ENCODE measurements at regions not wholly inside any gene's neighbourhood (a gene's known extent, or its start where the extent isn't known, plus 50 kb on each side); places are given as distances from the start of the nearest gene placed in this dataset.

- TF ChIP-seq, protein P1, sequence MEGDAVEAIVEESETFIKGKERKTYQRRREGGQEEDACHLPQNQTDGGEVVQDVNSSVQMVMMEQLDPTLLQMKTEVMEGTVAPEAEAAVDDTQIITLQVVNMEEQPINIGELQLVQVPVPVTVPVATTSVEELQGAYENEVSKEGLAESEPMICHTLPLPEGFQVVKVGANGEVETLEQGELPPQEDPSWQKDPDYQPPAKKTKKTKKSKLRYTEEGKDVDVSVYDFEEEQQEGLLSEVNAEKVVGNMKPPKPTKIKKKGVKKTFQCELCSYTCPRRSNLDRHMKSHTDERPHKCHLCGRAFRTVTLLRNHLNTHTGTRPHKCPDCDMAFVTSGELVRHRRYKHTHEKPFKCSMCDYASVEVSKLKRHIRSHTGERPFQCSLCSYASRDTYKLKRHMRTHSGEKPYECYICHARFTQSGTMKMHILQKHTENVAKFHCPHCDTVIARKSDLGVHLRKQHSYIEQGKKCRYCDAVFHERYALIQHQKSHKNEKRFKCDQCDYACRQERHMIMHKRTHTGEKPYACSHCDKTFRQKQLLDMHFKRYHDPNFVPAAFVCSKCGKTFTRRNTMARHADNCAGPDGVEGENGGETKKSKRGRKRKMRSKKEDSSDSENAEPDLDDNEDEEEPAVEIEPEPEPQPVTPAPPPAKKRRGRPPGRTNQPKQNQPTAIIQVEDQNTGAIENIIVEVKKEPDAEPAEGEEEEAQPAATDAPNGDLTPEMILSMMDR (optimal IDR thresholded peaks at IDR 0.05 in 1 of 3, IDR thresholded peaks at IDR 0.05 in 1 of 3, conservative IDR thresholded peaks at IDR 0.05 in 1 of 3; ENCODE audit: extremely low read depth in 1 of 3, insufficient read depth in 2 of 3, low read length in 3 of 3), result no peak
- TF ChIP-seq EZH2 (IDR thresholded peaks at IDR 0.05; ENCODE audit: low read length), result no peak
These were observed 60.9 kb upstream of the SYN3 start for GRCh38 chr22:33119044-33119443.

Measured in keratinocyte (primary cell).